ENCODE measurements at regions not wholly inside any gene's neighbourhood (a gene's known extent, or its start where the extent isn't known, plus 50 kb on each side); places are given as distances from the start of the nearest gene placed in this dataset.

DNA sequence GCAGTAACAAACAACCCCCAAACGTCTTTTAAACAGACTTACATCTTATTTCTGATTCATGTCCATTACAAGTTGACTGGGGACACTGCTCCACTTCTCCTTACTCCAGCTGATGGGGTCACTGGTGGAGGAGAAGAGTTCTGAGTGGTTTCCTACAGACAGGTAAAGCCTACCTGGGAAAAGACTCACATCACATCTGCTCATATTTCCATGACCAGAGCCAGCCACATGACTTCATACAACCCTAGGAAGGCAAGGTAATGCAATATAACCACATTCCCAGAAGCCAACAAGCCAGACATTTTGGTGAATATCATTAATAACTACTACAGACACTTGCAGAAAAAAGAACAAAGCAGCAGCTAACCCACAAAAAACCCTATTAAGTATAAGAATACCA, 90.5 kb upstream of the IRX6 start:
- TF ChIP-seq, protein P1, sequence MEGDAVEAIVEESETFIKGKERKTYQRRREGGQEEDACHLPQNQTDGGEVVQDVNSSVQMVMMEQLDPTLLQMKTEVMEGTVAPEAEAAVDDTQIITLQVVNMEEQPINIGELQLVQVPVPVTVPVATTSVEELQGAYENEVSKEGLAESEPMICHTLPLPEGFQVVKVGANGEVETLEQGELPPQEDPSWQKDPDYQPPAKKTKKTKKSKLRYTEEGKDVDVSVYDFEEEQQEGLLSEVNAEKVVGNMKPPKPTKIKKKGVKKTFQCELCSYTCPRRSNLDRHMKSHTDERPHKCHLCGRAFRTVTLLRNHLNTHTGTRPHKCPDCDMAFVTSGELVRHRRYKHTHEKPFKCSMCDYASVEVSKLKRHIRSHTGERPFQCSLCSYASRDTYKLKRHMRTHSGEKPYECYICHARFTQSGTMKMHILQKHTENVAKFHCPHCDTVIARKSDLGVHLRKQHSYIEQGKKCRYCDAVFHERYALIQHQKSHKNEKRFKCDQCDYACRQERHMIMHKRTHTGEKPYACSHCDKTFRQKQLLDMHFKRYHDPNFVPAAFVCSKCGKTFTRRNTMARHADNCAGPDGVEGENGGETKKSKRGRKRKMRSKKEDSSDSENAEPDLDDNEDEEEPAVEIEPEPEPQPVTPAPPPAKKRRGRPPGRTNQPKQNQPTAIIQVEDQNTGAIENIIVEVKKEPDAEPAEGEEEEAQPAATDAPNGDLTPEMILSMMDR (conservative IDR thresholded peaks at IDR 0.05; ENCODE audit: control insufficient read depth, insufficient read depth, low read depth, low read length): no peak
- H3K4me3 ChIP-seq (ENCODE audit: control insufficient read depth, low read depth, low read length): no peak overlapping the region
- no peak for DNase-seq (ENCODE audit: low read depth)

DNA sequence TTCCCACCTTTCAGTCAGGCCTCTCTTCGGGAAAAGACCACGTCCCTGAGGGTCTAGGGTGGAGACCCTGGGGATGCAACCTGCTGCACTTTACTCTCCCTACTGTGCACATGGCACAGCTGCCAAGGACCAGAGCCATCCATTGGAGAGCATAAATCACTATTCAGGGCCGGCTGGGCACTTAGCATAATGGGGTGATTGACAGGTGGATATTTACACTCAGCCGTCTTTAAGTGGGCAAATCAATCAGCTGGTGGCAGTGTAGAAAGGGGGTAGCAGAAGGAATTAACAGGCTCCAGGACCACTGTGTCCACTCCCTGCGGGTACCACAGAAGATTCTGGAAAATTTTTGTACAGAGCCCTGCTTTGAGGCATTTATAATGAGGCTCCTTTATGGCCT, 87.3 kb upstream of the IRX6 start:
- H3K4me3 ChIP-seq (ENCODE audit: control insufficient read depth, low read depth, low read length): no peak overlapping the region
- TF ChIP-seq, protein P1 (conservative IDR thresholded peaks at IDR 0.05; ENCODE audit: control insufficient read depth, insufficient read depth, low read depth, low read length): no peak
- no peak for DNase-seq (ENCODE audit: low read depth)

- DNase-seq (ENCODE audit: low read depth): no peak
- TF ChIP-seq, protein P1 (conservative IDR thresholded peaks at IDR 0.05; ENCODE audit: control insufficient read depth, insufficient read depth, low read depth, low read length): no peak
- no peak overlapping the region for H3K4me3 ChIP-seq (ENCODE audit: control insufficient read depth, low read depth, low read length)
These were observed 84.3 kb upstream of the IRX6 start for GRCh38 chr16:55239723-55240122.

GRCh38 chr16:55240888-55241287, 83.1 kb upstream of the IRX6 start:
- no peak for DNase-seq (ENCODE audit: low read depth)
- TF ChIP-seq, protein P1 (conservative IDR thresholded peaks at IDR 0.05; ENCODE audit: control insufficient read depth, insufficient read depth, low read depth, low read length): no peak
- no peak overlapping the region for H3K4me3 ChIP-seq (ENCODE audit: control insufficient read depth, low read depth, low read length)

DNA sequence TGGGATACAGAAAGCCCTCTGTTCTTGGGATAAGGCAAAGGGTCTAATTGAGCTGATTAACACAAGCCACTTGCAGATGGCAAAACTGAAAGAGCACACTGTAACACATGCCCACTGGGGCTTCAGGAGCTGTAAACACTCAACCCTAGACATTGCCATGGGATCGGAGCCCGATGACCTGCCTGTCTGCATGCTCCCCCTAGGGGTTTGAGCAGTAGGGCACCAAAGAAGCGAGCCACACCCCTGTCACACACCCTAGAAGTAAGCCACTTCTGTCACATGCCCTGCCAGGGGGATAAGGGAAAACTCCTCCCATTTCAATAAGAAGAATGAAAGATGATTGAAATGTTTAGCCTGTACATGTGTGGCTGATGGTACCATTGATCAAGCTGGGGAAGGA, 81.3 kb upstream of the IRX6 start:
- TF ChIP-seq, protein P1 (conservative IDR thresholded peaks at IDR 0.05; ENCODE audit: control insufficient read depth, insufficient read depth, low read depth, low read length): no peak
- H3K4me3 ChIP-seq (ENCODE audit: control insufficient read depth, low read depth, low read length): no peak overlapping the region
- DNase-seq (ENCODE audit: low read depth): no peak

DNA sequence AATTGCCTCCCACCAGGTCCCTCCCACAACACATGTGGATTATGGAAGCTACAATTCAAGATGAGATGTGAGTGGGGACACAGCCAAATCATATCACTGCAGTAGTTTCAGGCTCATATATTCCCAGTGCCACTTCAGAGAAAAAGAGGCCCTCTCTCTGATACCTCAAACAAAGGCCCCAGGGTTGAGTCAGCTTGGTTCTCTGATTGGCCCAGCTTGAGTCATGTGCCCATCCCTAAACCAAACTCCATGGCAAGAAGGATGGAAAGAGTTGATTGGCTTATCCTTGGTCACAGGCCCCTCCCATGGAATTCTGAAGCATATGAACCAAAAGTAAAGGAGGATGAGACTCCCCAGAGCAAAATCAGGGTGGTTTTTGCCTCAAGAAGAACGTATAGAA, 75.9 kb upstream of the IRX6 start:
- TF ChIP-seq, protein P1 (conservative IDR thresholded peaks at IDR 0.05; ENCODE audit: control insufficient read depth, insufficient read depth, low read depth, low read length): no peak
- no peak overlapping the region for H3K4me3 ChIP-seq (ENCODE audit: control insufficient read depth, low read depth, low read length)
- no peak for DNase-seq (ENCODE audit: low read depth)

GRCh38 chr16:55248494-55248893, 75.5 kb upstream of the IRX6 start:
- no peak for DNase-seq (ENCODE audit: low read depth)
- H3K4me3 ChIP-seq (ENCODE audit: control insufficient read depth, low read depth, low read length): no peak overlapping the region
- TF ChIP-seq, protein P1 (conservative IDR thresholded peaks at IDR 0.05; ENCODE audit: control insufficient read depth, insufficient read depth, low read depth, low read length): no peak
